RKO (cell line): ENCODE measurements at regions not wholly inside any gene's neighbourhood (a gene's known extent, or its start where the extent isn't known, plus 50 kb on each side); places are given as distances from the start of the nearest gene placed in this dataset.

Experiments used
- DNase-seq: peaks from one replicate; pipeline ENCODE4 v3.0.0-alpha.2; 2016; ENCODE audit warnings: low spot score

- no peak for DNase-seq
Measured at GRCh38 chr13:111969551-111970135, 97.3 kb upstream of the SOX1 start.

GRCh38 chr13:111970494-111971141 is 96.3 kb upstream of the SOX1 start:
- no peak for DNase-seq

GRCh38 chr13:111971891-111972780 is 94.8 kb upstream of the SOX1 start:
- DNase-seq, result no peak

- DNase-seq, result no peak
Measured at GRCh38 chr13:111973186-111973585, 93.8 kb upstream of the SOX1 start.

GRCh38 chr13:111973605-111974340 is 93.2 kb upstream of the SOX1 start:
- DNase-seq, result no peak

- no peak for DNase-seq
Measured at GRCh38 chr13:111974341-111974640, 92.7 kb upstream of the SOX1 start.

GRCh38 chr13:111975539-111976473 is 91.1 kb upstream of the SOX1 start:
- DNase-seq, result no peak

GRCh38 chr13:111976474-111977178 is 90.3 kb upstream of the SOX1 start:
- no peak for DNase-seq

- no peak for DNase-seq
Measured at GRCh38 chr13:111977179-111977506, 89.8 kb upstream of the SOX1 start.

- no peak for DNase-seq
Measured at GRCh38 chr13:111978546-111978945, 88.4 kb upstream of the SOX1 start.

- no peak for DNase-seq
Measured at GRCh38 chr13:111980146-111980929, 86.6 kb upstream of the SOX1 start.

- DNase-seq, result no peak
Measured at GRCh38 chr13:111981006-111981405, 85.9 kb upstream of the SOX1 start.

GRCh38 chr13:111981446-111982165 is 85.3 kb upstream of the SOX1 start:
- no peak for DNase-seq

GRCh38 chr13:111984349-111984748 is 82.6 kb upstream of the SOX1 start:
- DNase-seq, result no peak

GRCh38 chr13:111990362-111990761 is 76.6 kb upstream of the SOX1 start:
- no peak for DNase-seq

- no peak for DNase-seq
Measured at GRCh38 chr13:111992911-111993310, 74.0 kb upstream of the SOX1 start.

- no peak for DNase-seq
Measured at GRCh38 chr13:111993691-111994090, 73.3 kb upstream of the SOX1 start.

GRCh38 chr13:111994578-111994977 is 72.4 kb upstream of the SOX1 start:
- DNase-seq, result no peak

GRCh38 chr13:111999352-111999751 is 67.6 kb upstream of the SOX1 start:
- DNase-seq, result no peak

- no peak for DNase-seq
Measured at GRCh38 chr13:112000888-112001287, 66.1 kb upstream of the SOX1 start.
